IMR-90 (cell line): ENCODE measurements at regions not wholly inside any gene's neighbourhood (a gene's known extent, or its start where the extent isn't known, plus 50 kb on each side); places are given as distances from the start of the nearest gene placed in this dataset.

Experiments
- ATAC-seq: fragments of 200-7000 bp; cut with Tn5 transposase; 2 replicates; pipeline ENCODE4 v1.9.1; 2020; ENCODE audit warnings: low read depth, mild to moderate bottlenecking, moderate library complexity
- BruUV-seq: library from RNA; stranded (reverse); fragments of 400-500 nt; replicated peaks from 2 replicates; lab custom pipeline; 2021; lab: Mats Ljungman, UMichigan
- CTCF ChIA-PET: fragments of 300-600 bp; formaldehyde crosslinking; extraction: SDS; loops from one replicate; lab custom pipeline; 2021; ENCODE audit warnings: antibody characterized with exemption; lab: Yijun Ruan, JAX
- POLR2A ChIA-PET: fragments of 300-600 bp; sonication (Branson Sonifier 250); formaldehyde crosslinking; loops from one replicate; lab custom pipeline; 2022; ENCODE audit warnings: antibody characterized with exemption; ENCODE audit not compliant: unreplicated experiment; lab: Charles Lee
- DNase-seq: peaks from one replicate; pipeline ENCODE4 v3.0.0; 2013
- H2AFZ ChIP-seq: replicated peaks from 2 replicates; pipeline ENCODE3; 2013; ENCODE audit warnings: low read length, mild to moderate bottlenecking; ENCODE audit not compliant: poor library complexity
- H2AK5ac ChIP-seq: 2 replicates; pipeline ENCODE4 v1.6.1; 2013; ENCODE audit warnings: low read depth, low read length, inconsistent platforms
- H2AK9ac ChIP-seq: replicated peaks from 2 replicates; pipeline ENCODE3; 2013; ENCODE audit warnings: mild to moderate bottlenecking, low read depth, low read length, moderate library complexity; ENCODE audit not compliant: poor library complexity
- H2BK120ac ChIP-seq: 2 replicates; pipeline ENCODE4 v1.6.1; 2013; ENCODE audit warnings: low read depth, low read length, inconsistent platforms
- H2BK15ac ChIP-seq: 3 replicates; pipeline ENCODE4 v1.6.1; 2013; ENCODE audit warnings: low read depth, low read length, inconsistent platforms
- H2BK20ac ChIP-seq: 2 replicates; pipeline ENCODE4 v1.6.1; 2013; ENCODE audit warnings: low read depth, mild to moderate bottlenecking, inconsistent platforms, low read length, moderate library complexity
- H2BK5ac ChIP-seq: 2 replicates; pipeline ENCODE4 v1.6.1; 2013; ENCODE audit warnings: mild to moderate bottlenecking, low read depth, low read length, inconsistent platforms; ENCODE audit not compliant: poor library complexity, severe bottlenecking
- H3K14ac ChIP-seq: replicated peaks from 2 replicates; pipeline ENCODE4 v1.6.1; 2013; ENCODE audit warnings: low read depth, low read length, inconsistent platforms
- H3K18ac ChIP-seq: 2 replicates; pipeline ENCODE4 v1.6.1; 2013; ENCODE audit warnings: low read depth, low read length, control low read depth
- H3K23ac ChIP-seq: 2 replicates; pipeline ENCODE4 v1.6.1; 2013; ENCODE audit warnings: low read depth, low read length, inconsistent platforms
- H3K27ac ChIP-seq: 2 replicates; pipeline ENCODE4 v1.5.1; 2013; ENCODE audit warnings: mild to moderate bottlenecking, control low read depth, low read length; ENCODE audit not compliant: insufficient read depth
- H3K27me3 ChIP-seq: 2 replicates; pipeline ENCODE4 v1.6.1; 2013; ENCODE audit warnings: low read length; ENCODE audit not compliant: control insufficient read depth, insufficient read depth
- H3K36me3 ChIP-seq: 2 replicates; pipeline ENCODE4 v1.6.1; 2013; ENCODE audit warnings: low read length, mixed read lengths; ENCODE audit not compliant: control insufficient read depth, insufficient read depth
- H3K4ac ChIP-seq: 2 replicates; pipeline ENCODE4 v1.6.1; 2013; ENCODE audit warnings: low read depth, low read length, inconsistent platforms
- H3K4me1 ChIP-seq: 2 replicates; pipeline ENCODE4 v1.6.1; 2013; ENCODE audit warnings: low read length, mixed read lengths; ENCODE audit not compliant: control insufficient read depth, insufficient read depth
- H3K4me2 ChIP-seq: 2 replicates; pipeline ENCODE4 v1.6.1; 2013; ENCODE audit warnings: low read depth, mild to moderate bottlenecking, control low read depth, low read length, moderate library complexity
- H3K4me3 ChIP-seq: 2 replicates; pipeline ENCODE4 v1.5.1; 2013; ENCODE audit warnings: low read depth, mild to moderate bottlenecking, control low read depth, low read length, moderate library complexity; ENCODE audit not compliant: insufficient read depth
- H3K56ac ChIP-seq: 2 replicates; pipeline ENCODE4 v1.6.1; 2013; ENCODE audit warnings: low read length, inconsistent platforms; ENCODE audit not compliant: insufficient read depth; ENCODE audit errors: extremely low read depth
- H3K79me1 ChIP-seq, 2 experiments: 2 replicates each; pipeline ENCODE4 v1.6.1; 2013; ENCODE audit warnings: low read length in 2 of 2, inconsistent platforms in 1 of 2, low read depth in 1 of 2
- H3K9ac ChIP-seq: 2 replicates; pipeline ENCODE4 v1.6.1; 2013; ENCODE audit warnings: low read depth, low read length, control low read depth
- H3K9me1 ChIP-seq: 2 replicates; pipeline ENCODE4 v1.6.1; 2013; ENCODE audit warnings: low read length, inconsistent platforms; ENCODE audit not compliant: insufficient read depth
- H3K9me3 ChIP-seq: 2 replicates; pipeline ENCODE4 v1.6.1; 2013; ENCODE audit warnings: low read length; ENCODE audit not compliant: control insufficient read depth, insufficient read depth
- H4K20me1 ChIP-seq: 2 replicates; pipeline ENCODE4 v1.6.1; 2013; ENCODE audit warnings: low read length, inconsistent platforms; ENCODE audit not compliant: insufficient read depth
- H4K5ac ChIP-seq: 2 replicates; pipeline ENCODE4 v1.6.1; 2013; ENCODE audit warnings: mild to moderate bottlenecking, low read depth, low read length, control low read depth
- H4K8ac ChIP-seq, 2 experiments: 2 replicates each; pipeline ENCODE4 v1.6.1; 2013; ENCODE audit warnings: low read depth in 2 of 2, low read length in 2 of 2, control low read depth in 1 of 2, inconsistent platforms in 1 of 2
- H4K91ac ChIP-seq: 2 replicates; pipeline ENCODE4 v1.6.1; 2013; ENCODE audit warnings: low read depth, low read length, inconsistent platforms; ENCODE audit not compliant: insufficient read depth
- BHLHE40 ChIP-seq: fragments of 150-350 bp; IDR thresholded peaks from 2 replicates; pipeline ENCODE4 v1.6.1; 2016; ENCODE audit warnings: mild to moderate bottlenecking, low read depth, low read length
- CEBPB ChIP-seq: IDR thresholded peaks from 2 replicates; pipeline ENCODE4 v1.6.1; 2012; ENCODE audit warnings: low read depth, low read length, improper control_type of control experiment
- CHD1 ChIP-seq: IDR thresholded peaks from 2 replicates; pipeline ENCODE4 v1.6.1; 2012; ENCODE audit warnings: low read depth, low read length, improper control_type of control experiment
- CTCF ChIP-seq: conservative IDR thresholded peaks from 2 replicates; pipeline ENCODE4 v1.5.1; 2012; ENCODE audit warnings: mild to moderate bottlenecking, low read depth, low read length, improper control_type of control experiment
- ELK1 ChIP-seq: fragments of 150-350 bp; IDR thresholded peaks from 2 replicates; pipeline ENCODE4 v1.6.1; 2016; ENCODE audit warnings: low read depth, mild to moderate bottlenecking, low read length, moderate library complexity, borderline replicate concordance
- FOS ChIP-seq: fragments of 150-350 bp; IDR thresholded peaks from 2 replicates; pipeline ENCODE4 v1.6.1; 2016; ENCODE audit warnings: low read depth, low read length
- MAFK ChIP-seq: IDR thresholded peaks from 2 replicates; pipeline ENCODE4 v1.6.1; 2012; ENCODE audit warnings: low read depth, low read length, improper control_type of control experiment
- MAZ ChIP-seq: IDR thresholded peaks from 2 replicates; pipeline ENCODE4 v1.6.1; 2012; ENCODE audit warnings: low read depth, mild to moderate bottlenecking, low read length, improper control_type of control experiment, moderate library complexity, borderline replicate concordance
- MXI1 ChIP-seq: IDR thresholded peaks from 2 replicates; pipeline ENCODE4 v1.6.1; 2012; ENCODE audit warnings: low read depth, mild to moderate bottlenecking, low read length, moderate library complexity, borderline replicate concordance
- NFE2L2 ChIP-seq: fragments of 150-350 bp; IDR thresholded peaks from 2 replicates; pipeline ENCODE4 v1.6.1; 2016; ENCODE audit warnings: low read depth, mild to moderate bottlenecking, low read length
- POLR2A ChIP-seq: IDR thresholded peaks from 2 replicates; pipeline ENCODE4 v1.6.1; 2012; ENCODE audit warnings: mild to moderate bottlenecking, low read depth, low read length
- RAD21 ChIP-seq: IDR thresholded peaks from 2 replicates; pipeline ENCODE4 v1.6.1; 2012; ENCODE audit warnings: low read length, improper control_type of control experiment
- RCOR1 ChIP-seq: IDR thresholded peaks from 2 replicates; pipeline ENCODE4 v1.6.1; 2012; ENCODE audit warnings: mild to moderate bottlenecking, low read length, improper control_type of control experiment; ENCODE audit not compliant: insufficient replicate concordance
- RFX5 ChIP-seq: IDR thresholded peaks from 2 replicates; pipeline ENCODE4 v1.8.0; 2012; ENCODE audit warnings: low read depth, mild to moderate bottlenecking, low read length, moderate library complexity
- SMC3 ChIP-seq: fragments of 150-350 bp; IDR thresholded peaks from 2 replicates; pipeline ENCODE4 v1.6.1; 2016; ENCODE audit warnings: low read depth, mild to moderate bottlenecking, antibody characterized with exemption, low read length, moderate library complexity
- USF2 ChIP-seq: fragments of 150-350 bp; IDR thresholded peaks from 2 replicates; pipeline ENCODE4 v1.6.1; 2017; ENCODE audit warnings: mild to moderate bottlenecking, antibody characterized with exemption, low read length, low read depth
- WGBS, 2 experiments: methylation state at CpG; one replicate each; pipeline versions ENCODE4 v1.1.5 to v1.1.7; 2013; ENCODE audit warnings: missing lambda C conversion rate in 2 of 2; ENCODE audit not compliant: insufficient read length in 1 of 2; ENCODE audit errors: extremely low coverage in 2 of 2; 5-methylcytosine and 5-hydroxymethylcytosine counted together
- dilution Hi-C: fragments of 300-500 bp; cut with HindIII; formaldehyde crosslinking; loops from one replicate; pipeline ENCODE4 v1.14.3; 2018; ENCODE audit warnings: low sequenced_read_pairs; ENCODE audit not compliant: unreplicated experiment
- in situ Hi-C: fragments of 300-500 bp; cut with MboI; formaldehyde crosslinking; loops from 3 replicates; pipeline ENCODE4 v1.14.3; 2019; ENCODE audit warnings: low sequenced_read_pairs, inconsistent platforms, mixed read lengths
- intact Hi-C: fragments of 100-400 bp; cut with micrococcal nuclease; formaldehyde crosslinking; loops from 2 replicates; pipeline ENCODE4 v1.10.0; 2022

- no peak overlapping the region for H3K27ac ChIP-seq
- WGBS, 2 experiments, result 16% methylated on average over 3 of the region's 4 CpGs; no CpG with 5 or more reads in 1 of the 2 experiments
- H2BK120ac ChIP-seq, result no peak overlapping the region
- no peak overlapping the region for H3K23ac ChIP-seq
- peaks cover 46% of the 10 kb centered on the region for H3K27me3 ChIP-seq
- no peaks in the 10 kb centered on the region for H3K9me1 ChIP-seq
- in situ Hi-C loops, result no loop called here
- TF ChIP-seq CEBPB (no peak), USF2 (no peak), MAFK (no peak), NFE2L2 (no peak), BHLHE40 (no peak), MAZ (no peak), RAD21 (no peak), FOS (no peak), MXI1 (no peak), CHD1 (no peak), CTCF (no peak), SMC3 (no peak), POLR2A (no peak), RCOR1 (no peak), ELK1 (no peak), RFX5 (no peak)
- no TSS peak for BruUV-seq
- H2AFZ ChIP-seq, result no peak overlapping the region
- H4K5ac ChIP-seq, result no peak overlapping the region
- no peak overlapping the region for H2BK5ac ChIP-seq
- no peak for DNase-seq
- no peaks in the 10 kb centered on the region for H3K79me1 ChIP-seq
- no peak overlapping the region for H3K56ac ChIP-seq
- POLR2A ChIA-PET, result no interaction called here
- H3K4ac ChIP-seq, result no peak overlapping the region
- no peak overlapping the region for H3K18ac ChIP-seq
- no peak overlapping the region for H2AK5ac ChIP-seq
- H4K20me1 ChIP-seq, result no peaks in the 10 kb centered on the region
- no peaks in the 10 kb centered on the region for H3K36me3 ChIP-seq
- H3K14ac ChIP-seq, result no peak overlapping the region
- no peak overlapping the region for H2AK9ac ChIP-seq
- H3K4me3 ChIP-seq, result no peak overlapping the region
- H3K4me2 ChIP-seq, result no peak overlapping the region
- dilution Hi-C loops, result no loop called here
- H3K9me3 ChIP-seq, result no peaks in the 10 kb centered on the region
- no peak overlapping the region for H4K8ac ChIP-seq
- no peak overlapping the region for H4K91ac ChIP-seq
- CTCF ChIA-PET, result no interaction called here
- no peak overlapping the region for H3K9ac ChIP-seq
- ATAC-seq, result no peak
- no peaks in the 10 kb centered on the region for H3K4me1 ChIP-seq
- no peak overlapping the region for H2BK20ac ChIP-seq
- no peak overlapping the region for H2BK15ac ChIP-seq
- intact Hi-C loops, result no loop called here
These were observed 111.0 kb downstream of the ENGASE start for GRCh38 chr17:79185671-79186070.
